HUES6 (cell line): ENCODE measurements at regions not wholly inside any gene's neighbourhood (a gene's known extent, or its start where the extent isn't known, plus 50 kb on each side); places are given as distances from the start of the nearest gene placed in this dataset.
"Not testable (repeated sequence)": the region's sequence is repeated elsewhere in the genome, so short reads cannot be mapped to it uniquely, and the experiment has no call there.

Source experiments
- H3K27ac ChIP-seq: 2 replicates; pipeline ENCODE4 v1.7.0; 2013; ENCODE audit warnings: low read depth, mild to moderate bottlenecking, low read length, inconsistent platforms
- H3K27me3 ChIP-seq: 2 replicates; pipeline ENCODE4 v1.6.1; 2013; ENCODE audit warnings: low read length; ENCODE audit not compliant: control insufficient read depth, insufficient read depth
- H3K36me3 ChIP-seq: 2 replicates; pipeline ENCODE4 v1.6.1; 2013; ENCODE audit warnings: low read length; ENCODE audit not compliant: control insufficient read depth, insufficient read depth
- H3K4me1 ChIP-seq: 2 replicates; pipeline ENCODE4 v1.6.1; 2013; ENCODE audit warnings: low read length; ENCODE audit not compliant: control insufficient read depth, insufficient read depth
- H3K4me3 ChIP-seq: 2 replicates; pipeline ENCODE4 v1.5.1; 2013; ENCODE audit warnings: low read depth, low read length
- H3K9ac ChIP-seq: one replicate; pipeline ENCODE4 v1.6.1; 2013; ENCODE audit warnings: mild to moderate bottlenecking, low read length
- H3K9me3 ChIP-seq: 2 replicates; pipeline ENCODE4 v1.6.1; 2013; ENCODE audit warnings: low read depth, low read length; ENCODE audit not compliant: control insufficient read depth, insufficient read depth

- 0 out of 2 replicates have a peak, but pooled peaks cover 4% of the 10 kb centered on the region for H3K4me1 ChIP-seq
- H3K9ac ChIP-seq: no peak overlapping the region
- no peak overlapping the region for H3K4me3 ChIP-seq
- H3K27ac ChIP-seq: no peak overlapping the region
- no peaks in the 10 kb centered on the region for H3K9me3 ChIP-seq
- no peaks in the 10 kb centered on the region for H3K36me3 ChIP-seq
- no peaks in the 10 kb centered on the region for H3K27me3 ChIP-seq
Observed at GRCh38 chr5:40223884-40224402, 455.8 kb upstream of the PTGER4 start.

GRCh38 chr5:40221796-40222195 lies 457.9 kb upstream of the PTGER4 start:
- no peak overlapping the region for H3K27ac ChIP-seq

GRCh38 chr5:40221255-40221654 lies 458.5 kb upstream of the PTGER4 start:
- no peak overlapping the region for H3K27ac ChIP-seq
- no peaks in the 10 kb centered on the region for H3K36me3 ChIP-seq
- no peak overlapping the region for H3K4me3 ChIP-seq
- 0 out of 2 replicates have a peak, but pooled peaks cover 3% of the 10 kb centered on the region for H3K4me1 ChIP-seq
- H3K9me3 ChIP-seq: no peaks in the 10 kb centered on the region; the same call in 1 of the 2 replicates
- H3K27me3 ChIP-seq: no peaks in the 10 kb centered on the region
- H3K9ac ChIP-seq: no peak overlapping the region

More at GRCh38 chr5:40221796-40222195, 457.9 kb upstream of the PTGER4 start:
- Histone ChIP-seq H3K9me3 (no peaks in the 10 kb centered on the region; the same call in 1 of the 2 replicates), H3K4me3 (no peak overlapping the region), H3K27me3 (no peaks in the 10 kb centered on the region), H3K9ac (no peak overlapping the region), H3K36me3 (no peaks in the 10 kb centered on the region), H3K4me1 (0 out of 2 replicates have a peak, but pooled peaks cover 4% of the 10 kb centered on the region)

GRCh38 chr5:40220260-40220659 lies 459.5 kb upstream of the PTGER4 start:
- H3K36me3 ChIP-seq: no peaks in the 10 kb centered on the region
- no peak overlapping the region for H3K4me3 ChIP-seq
- no peak overlapping the region for H3K27ac ChIP-seq
- H3K9ac ChIP-seq: no peak overlapping the region
- no peaks in the 10 kb centered on the region for H3K4me1 ChIP-seq
- H3K27me3 ChIP-seq: no peaks in the 10 kb centered on the region
- H3K9me3 ChIP-seq: no peaks in the 10 kb centered on the region; the same call in 1 of the 2 replicates

- H3K36me3 ChIP-seq: no peaks in the 10 kb centered on the region
- no peaks in the 10 kb centered on the region; the same call in 1 of the 2 replicates for H3K9me3 ChIP-seq
- no peaks in the 10 kb centered on the region for H3K4me1 ChIP-seq
- no peak overlapping the region for H3K9ac ChIP-seq
- H3K27ac ChIP-seq: no peak overlapping the region
- H3K4me3 ChIP-seq: no peak overlapping the region
- no peaks in the 10 kb centered on the region for H3K27me3 ChIP-seq
Observed at GRCh38 chr5:40217553-40217952, 462.2 kb upstream of the PTGER4 start.

- H3K36me3 ChIP-seq: no peaks in the 10 kb centered on the region
- no peak overlapping the region for H3K4me3 ChIP-seq
- no peaks in the 10 kb centered on the region for H3K9me3 ChIP-seq
- no peak overlapping the region for H3K27ac ChIP-seq
- no peaks in the 10 kb centered on the region for H3K4me1 ChIP-seq
- H3K27me3 ChIP-seq: no peaks in the 10 kb centered on the region
- H3K9ac ChIP-seq: no peak overlapping the region
Observed at GRCh38 chr5:40210694-40211093, 469.0 kb upstream of the PTGER4 start.

- no peak overlapping the region for H3K27ac ChIP-seq
- no peaks in the 10 kb centered on the region for H3K36me3 ChIP-seq
- no peak overlapping the region for H3K4me3 ChIP-seq
- H3K9me3 ChIP-seq: no peaks in the 10 kb centered on the region
- H3K9ac ChIP-seq: no peak overlapping the region
- H3K4me1 ChIP-seq: no peaks in the 10 kb centered on the region
- no peaks in the 10 kb centered on the region for H3K27me3 ChIP-seq
Observed at GRCh38 chr5:40206030-40206429, 473.7 kb upstream of the PTGER4 start.

- Histone ChIP-seq H3K9ac (no peak overlapping the region), H3K36me3 (no peaks in the 10 kb centered on the region), H3K9me3 (no peaks in the 10 kb centered on the region), H3K4me3 (no peak overlapping the region), H3K4me1 (no peaks in the 10 kb centered on the region), H3K27ac (no peak overlapping the region), H3K27me3 (no peaks in the 10 kb centered on the region)
Observed at GRCh38 chr5:40204144-40204543, 475.6 kb upstream of the PTGER4 start.

GRCh38 chr5:40202814-40203440 lies 476.8 kb upstream of the PTGER4 start:
- Histone ChIP-seq H3K36me3 (no peaks in the 10 kb centered on the region), H3K27ac (no peak overlapping the region), H3K27me3 (no peaks in the 10 kb centered on the region), H3K4me3 (no peak overlapping the region), H3K9me3 (no peaks in the 10 kb centered on the region), H3K9ac (no peak overlapping the region), H3K4me1 (no peaks in the 10 kb centered on the region)

GRCh38 chr5:40198736-40199135 lies 481.0 kb upstream of the PTGER4 start:
- no peaks in the 10 kb centered on the region for H3K9me3 ChIP-seq
- no peak overlapping the region for H3K27ac ChIP-seq
- no peaks in the 10 kb centered on the region for H3K27me3 ChIP-seq
- no peaks in the 10 kb centered on the region for H3K4me1 ChIP-seq
- H3K36me3 ChIP-seq: no peaks in the 10 kb centered on the region
- no peak overlapping the region for H3K9ac ChIP-seq
- H3K4me3 ChIP-seq: no peak overlapping the region

- not testable (repeated sequence) for H3K4me3 ChIP-seq, H3K4me1 ChIP-seq, H3K27me3 ChIP-seq, H3K9ac ChIP-seq, H3K36me3 ChIP-seq, H3K9me3 ChIP-seq, H3K27ac ChIP-seq
Observed at GRCh38 chr5:40195574-40195973, 484.1 kb upstream of the PTGER4 start.
